ENCODE measurements at regions not wholly inside any gene's neighbourhood (a gene's known extent, or its start where the extent isn't known, plus 50 kb on each side); places are given as distances from the start of the nearest gene placed in this dataset.

DNA sequence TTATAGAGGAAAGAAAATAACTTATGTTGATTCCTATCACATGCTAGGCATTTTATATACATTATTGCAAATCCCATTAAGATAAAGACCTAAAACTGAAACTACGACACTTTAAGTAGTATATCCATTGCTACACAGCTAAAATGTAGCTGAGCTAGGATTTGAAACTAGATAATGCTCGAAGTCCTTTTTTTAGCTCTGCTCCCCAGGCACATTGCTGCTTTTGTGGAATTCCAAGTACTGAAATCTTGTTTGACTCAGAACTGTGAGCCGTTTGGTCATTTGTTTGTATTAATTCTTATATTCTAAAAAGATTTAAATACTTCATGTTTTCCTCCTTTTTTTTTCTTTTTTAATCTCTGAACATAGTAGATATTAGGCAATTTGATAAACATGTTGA, 644.8 kb downstream of the HACE1 start:
- no peak overlapping the region for H2AFZ ChIP-seq (ENCODE audit: low read length)
- H3K79me2 ChIP-seq (ENCODE audit: insufficient read depth, low read length): no peaks in the 10 kb centered on the region
- no peak overlapping the region for H3K9ac ChIP-seq (ENCODE audit: low read length)
- H3K4me3 ChIP-seq (ENCODE audit: low read depth, low read length, poor library complexity, severe bottlenecking): no peak overlapping the region
- no peak for TF ChIP-seq EZH2 (IDR thresholded peaks at IDR 0.05; ENCODE audit: borderline replicate concordance, low read length)
- TF ChIP-seq, protein P1, sequence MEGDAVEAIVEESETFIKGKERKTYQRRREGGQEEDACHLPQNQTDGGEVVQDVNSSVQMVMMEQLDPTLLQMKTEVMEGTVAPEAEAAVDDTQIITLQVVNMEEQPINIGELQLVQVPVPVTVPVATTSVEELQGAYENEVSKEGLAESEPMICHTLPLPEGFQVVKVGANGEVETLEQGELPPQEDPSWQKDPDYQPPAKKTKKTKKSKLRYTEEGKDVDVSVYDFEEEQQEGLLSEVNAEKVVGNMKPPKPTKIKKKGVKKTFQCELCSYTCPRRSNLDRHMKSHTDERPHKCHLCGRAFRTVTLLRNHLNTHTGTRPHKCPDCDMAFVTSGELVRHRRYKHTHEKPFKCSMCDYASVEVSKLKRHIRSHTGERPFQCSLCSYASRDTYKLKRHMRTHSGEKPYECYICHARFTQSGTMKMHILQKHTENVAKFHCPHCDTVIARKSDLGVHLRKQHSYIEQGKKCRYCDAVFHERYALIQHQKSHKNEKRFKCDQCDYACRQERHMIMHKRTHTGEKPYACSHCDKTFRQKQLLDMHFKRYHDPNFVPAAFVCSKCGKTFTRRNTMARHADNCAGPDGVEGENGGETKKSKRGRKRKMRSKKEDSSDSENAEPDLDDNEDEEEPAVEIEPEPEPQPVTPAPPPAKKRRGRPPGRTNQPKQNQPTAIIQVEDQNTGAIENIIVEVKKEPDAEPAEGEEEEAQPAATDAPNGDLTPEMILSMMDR (IDR thresholded peaks at IDR 0.05; ENCODE audit: low read length): no peak
- no peaks in the 10 kb centered on the region for H3F3A ChIP-seq (ENCODE audit: insufficient read depth, low read length)
- H3K27ac ChIP-seq (ENCODE audit: low read depth, low read length, poor library complexity, severe bottlenecking): no peak overlapping the region
- no peaks in the 10 kb centered on the region for H3K27me3 ChIP-seq (ENCODE audit: insufficient read depth, low read length)
- no peak overlapping the region for H3K4me2 ChIP-seq (ENCODE audit: low read length)
- no peaks in the 10 kb centered on the region for H3K36me3 ChIP-seq (ENCODE audit: insufficient read depth, low read length)
- H3K4me1 ChIP-seq (ENCODE audit: insufficient read depth, low read length, severe bottlenecking): no peaks in the 10 kb centered on the region
- no peaks in the 10 kb centered on the region for H3K9me2 ChIP-seq (ENCODE audit: low read depth, low read length)
- no peaks in the 10 kb centered on the region for H4K20me1 ChIP-seq (ENCODE audit: insufficient read depth, low read length)
- no peaks in the 10 kb centered on the region for H3K9me3 ChIP-seq (ENCODE audit: low read length)

DNA sequence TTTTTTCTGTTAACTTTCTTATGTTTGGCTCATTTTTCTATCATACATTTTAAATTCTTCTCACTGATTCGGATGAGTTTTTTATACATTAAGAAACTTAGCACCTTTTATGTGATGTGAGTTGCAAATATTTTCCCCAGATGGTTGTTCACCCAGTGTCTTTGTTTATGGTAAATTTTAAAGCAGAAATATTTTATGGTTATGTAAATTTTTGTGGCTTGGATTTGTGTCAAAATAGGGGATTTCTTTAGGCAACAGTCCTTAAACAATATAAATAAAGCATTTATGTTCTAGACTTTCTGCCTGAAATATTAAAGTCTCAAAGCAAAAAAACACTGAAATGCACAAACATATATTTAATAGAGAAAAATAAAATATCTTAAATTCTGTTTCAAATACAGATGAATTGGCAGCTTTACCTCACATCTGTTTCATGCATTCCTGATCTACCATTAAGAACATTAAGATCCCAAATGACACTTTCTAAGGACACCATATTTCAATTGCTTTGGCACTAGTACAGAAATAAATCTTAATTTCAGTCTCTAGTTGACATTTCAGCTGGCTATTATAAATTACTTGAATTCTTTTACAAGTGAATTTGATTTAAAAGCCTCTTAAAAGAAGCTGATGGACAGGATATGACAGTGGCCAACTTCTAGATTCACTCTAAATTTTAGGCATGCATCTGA, 646.6 kb downstream of the HACE1 start:
- no peaks in the 10 kb centered on the region for H3K9me2 ChIP-seq (ENCODE audit: low read depth, low read length)
- no peaks in the 10 kb centered on the region for H3K79me2 ChIP-seq (ENCODE audit: insufficient read depth, low read length)
- H4K20me1 ChIP-seq (ENCODE audit: insufficient read depth, low read length): no peaks in the 10 kb centered on the region
- no peaks in the 10 kb centered on the region for H3K9me3 ChIP-seq (ENCODE audit: low read length)
- no peaks in the 10 kb centered on the region for H3F3A ChIP-seq (ENCODE audit: insufficient read depth, low read length)
- H3K4me2 ChIP-seq (ENCODE audit: low read length): no peak overlapping the region
- H2AFZ ChIP-seq (ENCODE audit: low read length): no peak overlapping the region
- H3K9ac ChIP-seq (ENCODE audit: low read length): no peak overlapping the region
- no peak overlapping the region for H3K27ac ChIP-seq (ENCODE audit: low read depth, low read length, poor library complexity, severe bottlenecking)
- TF ChIP-seq, protein P1 (IDR thresholded peaks at IDR 0.05; ENCODE audit: low read length): no peak
- TF ChIP-seq EZH2 (IDR thresholded peaks at IDR 0.05; ENCODE audit: borderline replicate concordance, low read length): no peak
- H3K36me3 ChIP-seq (ENCODE audit: insufficient read depth, low read length): no peaks in the 10 kb centered on the region
- H3K4me3 ChIP-seq (ENCODE audit: low read depth, low read length, poor library complexity, severe bottlenecking): no peak overlapping the region
- no peaks in the 10 kb centered on the region for H3K4me1 ChIP-seq (ENCODE audit: insufficient read depth, low read length, severe bottlenecking)
- no peaks in the 10 kb centered on the region for H3K27me3 ChIP-seq (ENCODE audit: insufficient read depth, low read length)

DNA sequence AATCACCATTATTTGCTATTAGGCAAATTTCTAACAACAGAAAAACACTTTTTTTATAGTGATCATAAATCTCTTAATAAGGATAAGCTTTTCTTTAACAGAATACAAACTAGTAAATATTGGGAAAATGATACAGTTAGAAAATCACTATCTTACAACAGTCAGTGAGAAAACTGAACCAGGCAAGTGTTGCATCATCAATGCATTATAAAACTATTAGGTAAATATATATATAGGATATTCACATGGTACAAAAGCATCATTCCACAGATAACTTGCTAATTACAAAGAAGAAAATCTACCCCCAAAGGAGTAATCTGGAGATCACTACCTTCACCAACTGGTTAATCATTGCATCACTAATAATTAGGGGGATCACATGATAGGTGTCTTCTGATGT, 652.1 kb downstream of the HACE1 start:
- H4K20me1 ChIP-seq (ENCODE audit: insufficient read depth, low read length): no peaks in the 10 kb centered on the region
- H3K9me3 ChIP-seq (ENCODE audit: low read length): no peaks in the 10 kb centered on the region
- no peak overlapping the region for H2AFZ ChIP-seq (ENCODE audit: low read length)
- H3F3A ChIP-seq (ENCODE audit: insufficient read depth, low read length): no peaks in the 10 kb centered on the region
- no peaks in the 10 kb centered on the region for H3K27me3 ChIP-seq (ENCODE audit: insufficient read depth, low read length)
- no peaks in the 10 kb centered on the region for H3K79me2 ChIP-seq (ENCODE audit: insufficient read depth, low read length)
- H3K9me2 ChIP-seq (ENCODE audit: low read depth, low read length): no peaks in the 10 kb centered on the region
- no peak overlapping the region for H3K4me2 ChIP-seq (ENCODE audit: low read length)
- H3K4me3 ChIP-seq (ENCODE audit: low read depth, low read length, poor library complexity, severe bottlenecking): no peak overlapping the region
- no peak overlapping the region for H3K27ac ChIP-seq (ENCODE audit: low read depth, low read length, poor library complexity, severe bottlenecking)
- no peak for TF ChIP-seq EZH2 (IDR thresholded peaks at IDR 0.05; ENCODE audit: borderline replicate concordance, low read length)
- TF ChIP-seq, protein P1 (IDR thresholded peaks at IDR 0.05; ENCODE audit: low read length): no peak
- H3K36me3 ChIP-seq (ENCODE audit: insufficient read depth, low read length): no peaks in the 10 kb centered on the region
- no peaks in the 10 kb centered on the region for H3K4me1 ChIP-seq (ENCODE audit: insufficient read depth, low read length, severe bottlenecking)
- no peak overlapping the region for H3K9ac ChIP-seq (ENCODE audit: low read length)

Data from OCI-LY1 (cell line).